Epithelial cell of proximal tubule (primary cell): ENCODE measurements at regions not wholly inside any gene's neighbourhood (a gene's known extent, or its start where the extent isn't known, plus 50 kb on each side); places are given as distances from the start of the nearest gene placed in this dataset.
"Not testable (repeated sequence)": the region's sequence is repeated elsewhere in the genome, so short reads cannot be mapped to it uniquely, and the experiment has no call there.

Source experiments
- DNase-seq: peaks from one replicate; pipeline ENCODE4 v3.0.0-alpha.2; 2011; ENCODE audit warnings: low read depth
- H3K4me3 ChIP-seq: 2 replicates; pipeline ENCODE4 v1.5.1; 2011; ENCODE audit warnings: low read depth, mild to moderate bottlenecking, low read length
- TF ChIP-seq, protein P1 (sequence below): conservative IDR thresholded peaks from 2 replicates; pipeline ENCODE4 v1.5.1; 2012; ENCODE audit warnings: low read depth, mild to moderate bottlenecking, low read length

GRCh38 chr12:123054371-123054770, 73.9 kb downstream of the ARL6IP4 start:
- TF ChIP-seq, protein P1, sequence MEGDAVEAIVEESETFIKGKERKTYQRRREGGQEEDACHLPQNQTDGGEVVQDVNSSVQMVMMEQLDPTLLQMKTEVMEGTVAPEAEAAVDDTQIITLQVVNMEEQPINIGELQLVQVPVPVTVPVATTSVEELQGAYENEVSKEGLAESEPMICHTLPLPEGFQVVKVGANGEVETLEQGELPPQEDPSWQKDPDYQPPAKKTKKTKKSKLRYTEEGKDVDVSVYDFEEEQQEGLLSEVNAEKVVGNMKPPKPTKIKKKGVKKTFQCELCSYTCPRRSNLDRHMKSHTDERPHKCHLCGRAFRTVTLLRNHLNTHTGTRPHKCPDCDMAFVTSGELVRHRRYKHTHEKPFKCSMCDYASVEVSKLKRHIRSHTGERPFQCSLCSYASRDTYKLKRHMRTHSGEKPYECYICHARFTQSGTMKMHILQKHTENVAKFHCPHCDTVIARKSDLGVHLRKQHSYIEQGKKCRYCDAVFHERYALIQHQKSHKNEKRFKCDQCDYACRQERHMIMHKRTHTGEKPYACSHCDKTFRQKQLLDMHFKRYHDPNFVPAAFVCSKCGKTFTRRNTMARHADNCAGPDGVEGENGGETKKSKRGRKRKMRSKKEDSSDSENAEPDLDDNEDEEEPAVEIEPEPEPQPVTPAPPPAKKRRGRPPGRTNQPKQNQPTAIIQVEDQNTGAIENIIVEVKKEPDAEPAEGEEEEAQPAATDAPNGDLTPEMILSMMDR = no peak
- DNase-seq = no peak
- no peak overlapping the region for H3K4me3 ChIP-seq

GRCh38 chr12:123051556-123051955, 71.1 kb downstream of the ARL6IP4 start:
- H3K4me3 ChIP-seq = no peak overlapping the region
- TF ChIP-seq, protein P1 = no peak
- no peak for DNase-seq

DNA sequence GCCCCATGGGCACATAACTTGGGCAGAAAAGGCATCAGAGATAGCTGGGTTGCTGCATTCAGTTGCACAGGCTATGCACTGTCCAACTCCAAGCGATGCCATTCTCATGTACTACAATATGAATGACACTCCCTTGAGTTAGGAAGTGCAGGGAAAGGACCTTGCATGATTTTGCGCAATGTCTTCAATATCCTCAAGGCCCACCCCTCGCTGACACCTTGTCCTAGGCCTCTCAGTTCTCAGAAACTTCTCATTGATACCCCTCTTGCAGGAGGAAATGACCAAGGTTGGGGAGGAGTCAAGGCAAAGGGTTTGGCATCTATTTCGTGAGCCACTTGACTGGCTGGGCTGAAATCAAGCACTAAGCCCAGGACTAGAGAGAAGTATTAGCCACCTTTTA, 70.4 kb downstream of the ARL6IP4 start:
- TF ChIP-seq, protein P1 = no peak
- H3K4me3 ChIP-seq = no peak overlapping the region
- no peak for DNase-seq

- TF ChIP-seq, protein P1 = no peak
- H3K4me3 ChIP-seq = no peak overlapping the region
- DNase-seq = no peak
These were observed 69.9 kb downstream of the ARL6IP4 start for GRCh38 chr12:123050331-123050831.

DNA sequence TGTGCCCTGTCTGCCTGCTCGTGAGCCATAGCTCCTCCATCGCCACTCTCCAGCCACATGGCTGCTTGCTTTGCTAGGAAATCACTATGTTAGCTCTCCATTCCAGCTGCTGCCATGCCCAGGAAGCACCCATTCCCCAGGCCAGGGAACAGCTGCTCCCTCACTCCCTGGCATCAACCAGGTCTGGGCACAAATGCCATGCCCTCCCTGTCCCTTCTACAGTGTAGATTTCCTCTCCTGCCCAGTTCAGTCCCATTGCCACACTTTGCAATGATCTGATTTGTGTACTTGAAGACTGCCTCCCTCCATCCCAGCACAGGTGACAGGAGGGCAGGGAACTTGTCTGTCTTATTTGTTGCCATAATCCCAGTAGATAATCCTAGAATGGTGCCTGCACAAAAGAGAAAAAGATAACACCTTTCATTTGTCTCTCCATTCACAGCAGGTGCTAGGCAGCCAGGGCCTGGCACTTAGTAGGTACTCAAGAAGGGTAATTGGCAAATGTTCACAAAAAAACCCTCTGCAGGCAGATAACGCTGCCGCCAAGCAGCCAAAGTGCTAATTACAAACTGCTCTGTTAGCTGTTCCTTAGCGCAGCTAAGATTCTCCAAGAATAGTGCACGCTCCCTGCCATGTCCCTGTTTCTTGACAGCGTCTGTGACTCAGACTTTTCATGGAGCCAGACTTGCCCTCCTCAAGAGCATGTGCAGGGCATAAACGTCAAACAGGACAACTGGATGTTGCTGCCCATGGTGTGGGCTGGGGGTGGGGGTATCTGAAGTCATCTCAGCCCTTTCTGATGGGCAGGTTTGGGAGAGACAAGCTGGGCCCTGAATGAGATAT, 69.1 kb downstream of the ARL6IP4 start:
- DNase-seq = no peak
- TF ChIP-seq, protein P1 = no peak
- no peak overlapping the region for H3K4me3 ChIP-seq

- DNase-seq, H3K4me3 ChIP-seq: not testable (repeated sequence)
These were observed 67.4 kb downstream of the ARL6IP4 start for GRCh38 chr12:123047892-123048291.

- DNase-seq = no peak
- no peak overlapping the region for H3K4me3 ChIP-seq
- TF ChIP-seq, protein P1 = no peak
These were observed 66.8 kb downstream of the ARL6IP4 start for GRCh38 chr12:123047289-123047688.
